HepG2 (cell line): ENCODE measurements at regions not wholly inside any gene's neighbourhood (a gene's known extent, or its start where the extent isn't known, plus 50 kb on each side); places are given as distances from the start of the nearest gene placed in this dataset.

Source experiments
- ATAC-seq: fragments of 200-7000 bp; cut with Tn5 transposase; 3 replicates; pipeline ENCODE4 v1.9.1; 2020; ENCODE audit warnings: mild to moderate bottlenecking, moderate library complexity
- BruUV-seq: library from RNA; stranded (reverse); fragments of 400-500 nt; replicated peaks from 2 replicates; lab custom pipeline; 2021; lab: Mats Ljungman, UMichigan
- CTCF ChIA-PET: fragments of 300-600 bp; formaldehyde crosslinking; extraction: SDS; loops from one replicate; lab custom pipeline; 2021; ENCODE audit warnings: low total read pairs, inconsistent platforms, low intra/inter-chr PET ratio; lab: Yijun Ruan, JAX
- POLR2A ChIA-PET: fragments of 350-600 bp; sonication (Branson Sonifier 250); formaldehyde crosslinking; loops from one replicate; lab custom pipeline; 2020; ENCODE audit warnings: antibody characterized with exemption, inconsistent platforms; lab: Yijun Ruan, JAX
- DNase-seq: peaks from one replicate; pipeline ENCODE4 v3.0.0-alpha.2; 2015; ENCODE audit warnings: low spot score
- FAIRE-seq: peaks from 3 replicates; lab custom pipeline; 2011; peaks lifted over from hg19 to GRCh38; lab: Jason Lieb, UNC
- H2AFZ ChIP-seq: one replicate; pipeline ENCODE4 v1.6.1; 2011; ENCODE audit warnings: low read length, inconsistent platforms
- H3K27ac ChIP-seq: fragments of 300-600 bp; 3 replicates; pipeline ENCODE4 v1.8.0; 2011; ENCODE audit warnings: mixed run types, mild to moderate bottlenecking, mixed read lengths, low read length, inconsistent platforms; ENCODE audit not compliant: insufficient read depth; ENCODE audit errors: extremely low read length
- H3K27me3 ChIP-seq, 2 experiments: fragments of 200-600 bp in 1 of 2; 2 replicates in 1 of 2; 3 replicates in 1 of 2; pipeline versions ENCODE4 v1.6.0 to v1.8.0; 2011; ENCODE audit warnings: low read length in 2 of 2, mild to moderate bottlenecking in 2 of 2, moderate library complexity in 2 of 2, inconsistent platforms in 1 of 2; ENCODE audit not compliant: insufficient read depth in 2 of 2, control insufficient read depth in 1 of 2
- H3K36me3 ChIP-seq, 2 experiments: fragments of 200-600 bp in 1 of 2; replicated peaks in 1 of 2; 2 replicates in 1 of 2; 3 replicates in 1 of 2; pipeline versions ENCODE4 v1.5.1 to v1.8.0; 2011; ENCODE audit warnings: low read length in 2 of 2, inconsistent platforms in 1 of 2; ENCODE audit not compliant: insufficient read depth in 2 of 2, control insufficient read depth in 1 of 2
- H3K4me1 ChIP-seq: 2 replicates; pipeline ENCODE4 v1.5.1; 2012; ENCODE audit warnings: low read length, inconsistent platforms; ENCODE audit not compliant: insufficient read depth
- H3K4me2 ChIP-seq: 2 replicates; pipeline ENCODE4 v1.6.0; 2011; ENCODE audit warnings: low read depth, low read length, inconsistent platforms
- H3K4me3 ChIP-seq, 3 experiments: fragments of 200-600 bp in 1 of 3; sonication (generic), shearing (Covaris generic) in 1 of 3; replicated peaks in 1 of 3; 2 replicates each; pipeline ENCODE4 v1.5.1; 2011 to 2016; ENCODE audit warnings: low read length in 3 of 3, inconsistent platforms in 2 of 3, low read depth in 2 of 3, mild to moderate bottlenecking in 2 of 3, control low read depth in 1 of 3, mixed read lengths in 1 of 3; ENCODE audit not compliant: insufficient read depth in 1 of 3
- H3K79me2 ChIP-seq: one replicate; pipeline ENCODE4 v1.6.1; 2011; ENCODE audit warnings: low read length, inconsistent platforms; ENCODE audit not compliant: insufficient read depth
- H3K9ac ChIP-seq: 2 replicates; pipeline ENCODE4 v1.6.0; 2011; ENCODE audit warnings: mild to moderate bottlenecking, low read depth, low read length, inconsistent platforms; ENCODE audit not compliant: insufficient read depth
- H3K9me3 ChIP-seq: 2 replicates; pipeline ENCODE4 v1.5.1; 2012; ENCODE audit warnings: mild to moderate bottlenecking, low read length
- H4K20me1 ChIP-seq: 2 replicates; pipeline ENCODE4 v1.6.0; 2011; ENCODE audit warnings: inconsistent platforms, mild to moderate bottlenecking, low read length, moderate library complexity; ENCODE audit not compliant: insufficient read depth
- BCL3 ChIP-seq: sonication (generic); formaldehyde crosslinking; IDR thresholded peaks from 2 replicates; pipeline ENCODE4 v1.5.1; 2020; ENCODE audit warnings: mild to moderate bottlenecking, missing genetic modification reagents, moderate library complexity
- ZNF407 ChIP-seq: sonication (generic); formaldehyde crosslinking; IDR thresholded peaks from one replicate; pipeline ENCODE4 v1.5.1; 2020; ENCODE audit warnings: mild to moderate bottlenecking, missing genetic modification reagents; ENCODE audit errors: not compliant biosample characterization
- WGBS: methylation state at CpG from one replicate; pipeline ENCODE4 v1.1.6; 2017; ENCODE audit warnings: low lambda C conversion rate; 5-methylcytosine and 5-hydroxymethylcytosine counted together
- in situ Hi-C: cut with HindIII; loops from 2 replicates; pipeline ENCODE4 v1.10.0; 2017; ENCODE audit warnings: low pct_unique_long_range_greater_than_20kb; ENCODE audit not compliant: extremely low pct_ligation_motif_present
- intact Hi-C: fragments of 100-400 bp; cut with micrococcal nuclease; formaldehyde crosslinking; loops from one replicate; pipeline ENCODE4 v1.10.0; 2022; ENCODE audit not compliant: unreplicated experiment

- Histone ChIP-seq H3K27me3 (no peaks in the 10 kb centered on the region), H3K4me2 (no peak overlapping the region), H3K4me3 (no peak overlapping the region), H3K9ac (no peak overlapping the region), H2AFZ (no peak overlapping the region), H4K20me1 (peaks cover 34% of the 10 kb centered on the region; the same call in 1 of the 2 replicates), H3K27ac (no peak overlapping the region), H3K9me3 (no peaks in the 10 kb centered on the region), H3K36me3 (peaks cover 9 to 15% of the 10 kb centered on the region in 2 experiments; a peak in 3 of 5 replicates), H3K4me1 (peaks cover 45% of the 10 kb centered on the region), H3K79me2 (peaks cover 68% of the 10 kb centered on the region)
- ATAC-seq = no peak
- ChIA-PET CTCF (no interaction called here), POLR2A (no interaction called here)
- WGBS = 98% methylated on average over 4 of the region's 4 CpGs
- in situ Hi-C loops = no loop called here
- BruUV-seq = no TSS peak
- DNase-seq = no peak
- TF ChIP-seq ZNF407 (CRISPR knock-in tag) (peak; percentile 15), BCL3 (no peak)
- intact Hi-C loops = no loop called here
- FAIRE-seq = no peak
Observed at GRCh38 chr16:14320406-14320805, 249.3 kb downstream of the MRTFB start.
